Activated CD4-positive, alpha-beta T cell treated with anti-CD3 and anti-CD28 coated beads for 1 hour (primary cell): ENCODE measurements at regions not wholly inside any gene's neighbourhood (a gene's known extent, or its start where the extent isn't known, plus 50 kb on each side); places are given as distances from the start of the nearest gene placed in this dataset.

ENCODE experiments used
- DNase-seq: peaks from one replicate; pipeline ENCODE4 v3.0.0-alpha.2; 2020

- DNase-seq, result no peak
Measured at GRCh38 chr20:51121901-51122412, 99.0 kb upstream of the KCNG1 start.

DNA sequence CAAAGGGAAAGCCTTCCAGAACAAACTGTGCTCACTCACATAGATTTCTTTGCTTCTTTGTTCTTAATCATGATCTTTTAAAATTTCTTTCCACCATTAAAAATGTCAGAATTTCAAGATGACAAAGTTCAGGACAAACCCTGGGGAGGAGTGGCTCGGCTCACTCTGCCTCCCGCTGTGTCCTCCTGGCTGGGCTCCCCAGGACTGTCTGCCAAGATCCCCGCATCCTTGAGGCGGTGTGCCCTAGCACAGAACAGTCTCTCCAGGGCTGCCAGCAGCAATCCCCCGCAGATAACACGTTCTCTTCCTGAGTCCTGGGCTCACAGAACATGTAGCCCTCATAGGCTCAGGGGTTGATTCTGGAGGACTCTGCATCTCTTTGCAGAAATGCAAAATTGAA, 98.4 kb upstream of the KCNG1 start:
- no peak for DNase-seq

GRCh38 chr20:51120868-51121267, 98.0 kb upstream of the KCNG1 start:
- DNase-seq, result no peak

GRCh38 chr20:51120438-51120837, 97.5 kb upstream of the KCNG1 start:
- no peak for DNase-seq

DNA sequence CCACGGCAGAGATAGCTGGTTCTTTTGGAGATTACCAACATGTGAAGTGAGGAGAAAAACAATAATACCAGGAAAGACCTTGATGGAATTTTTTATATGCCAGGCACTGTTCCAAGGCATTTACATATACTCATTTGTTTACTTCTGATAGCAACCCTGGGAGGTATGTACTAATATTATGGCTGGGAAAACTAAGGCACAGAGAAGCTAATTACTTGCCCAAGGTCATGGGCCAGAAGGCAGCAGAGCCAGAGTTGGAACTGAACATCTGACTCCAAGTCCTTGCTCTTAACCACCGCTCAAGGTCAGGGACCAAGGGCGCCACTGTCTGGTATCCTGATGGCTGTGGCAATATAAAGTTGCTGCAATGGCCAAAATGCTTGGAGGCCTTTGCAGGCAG, 97.0 kb upstream of the KCNG1 start:
- no peak for DNase-seq

DNA sequence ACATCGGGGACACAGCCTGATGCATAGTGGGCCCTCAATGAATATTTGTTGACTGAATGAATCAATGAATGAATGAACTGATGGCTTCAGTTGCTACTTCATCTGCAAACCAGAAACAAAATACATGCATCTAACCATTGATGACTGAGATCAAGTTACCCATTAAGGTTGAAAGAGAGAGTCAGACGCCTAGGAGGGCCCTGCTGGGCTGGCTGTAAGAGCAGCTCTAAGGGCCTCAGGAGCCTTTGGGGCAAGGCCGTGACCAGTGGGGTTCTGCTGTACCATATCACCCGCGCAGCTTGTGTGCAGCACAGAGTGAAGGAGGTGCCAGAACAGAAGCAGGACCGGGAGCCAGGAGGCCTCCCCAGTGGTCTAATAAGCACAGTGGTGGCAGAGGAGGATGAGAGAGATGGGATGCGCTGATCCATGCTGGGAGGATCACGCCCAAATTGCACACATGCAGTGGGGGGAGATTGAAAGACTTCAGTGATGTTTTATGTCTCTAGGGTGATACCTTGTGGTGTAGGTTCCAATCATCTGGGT, 96.1 kb upstream of the KCNG1 start:
- no peak for DNase-seq

DNA sequence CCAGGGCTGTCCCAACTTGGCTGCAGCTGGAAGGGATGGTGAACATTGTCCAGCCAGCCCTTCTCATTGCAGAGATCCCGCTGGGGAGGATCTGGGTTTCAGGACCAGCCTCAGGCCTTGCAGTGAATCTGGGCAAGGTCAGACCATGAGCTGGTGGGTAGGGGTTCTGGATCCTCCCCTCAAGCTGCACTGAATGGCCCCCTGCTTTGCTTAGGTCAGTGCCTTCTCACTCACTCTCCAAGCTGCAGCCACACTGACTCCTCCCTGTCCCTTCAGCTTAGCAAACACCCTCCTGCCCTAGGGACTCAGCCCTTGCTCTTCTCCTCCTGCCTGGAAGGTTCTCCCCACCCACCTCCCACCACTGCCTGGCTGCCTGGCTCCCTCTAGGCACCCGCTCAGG, 95.3 kb upstream of the KCNG1 start:
- DNase-seq, result no peak

DNA sequence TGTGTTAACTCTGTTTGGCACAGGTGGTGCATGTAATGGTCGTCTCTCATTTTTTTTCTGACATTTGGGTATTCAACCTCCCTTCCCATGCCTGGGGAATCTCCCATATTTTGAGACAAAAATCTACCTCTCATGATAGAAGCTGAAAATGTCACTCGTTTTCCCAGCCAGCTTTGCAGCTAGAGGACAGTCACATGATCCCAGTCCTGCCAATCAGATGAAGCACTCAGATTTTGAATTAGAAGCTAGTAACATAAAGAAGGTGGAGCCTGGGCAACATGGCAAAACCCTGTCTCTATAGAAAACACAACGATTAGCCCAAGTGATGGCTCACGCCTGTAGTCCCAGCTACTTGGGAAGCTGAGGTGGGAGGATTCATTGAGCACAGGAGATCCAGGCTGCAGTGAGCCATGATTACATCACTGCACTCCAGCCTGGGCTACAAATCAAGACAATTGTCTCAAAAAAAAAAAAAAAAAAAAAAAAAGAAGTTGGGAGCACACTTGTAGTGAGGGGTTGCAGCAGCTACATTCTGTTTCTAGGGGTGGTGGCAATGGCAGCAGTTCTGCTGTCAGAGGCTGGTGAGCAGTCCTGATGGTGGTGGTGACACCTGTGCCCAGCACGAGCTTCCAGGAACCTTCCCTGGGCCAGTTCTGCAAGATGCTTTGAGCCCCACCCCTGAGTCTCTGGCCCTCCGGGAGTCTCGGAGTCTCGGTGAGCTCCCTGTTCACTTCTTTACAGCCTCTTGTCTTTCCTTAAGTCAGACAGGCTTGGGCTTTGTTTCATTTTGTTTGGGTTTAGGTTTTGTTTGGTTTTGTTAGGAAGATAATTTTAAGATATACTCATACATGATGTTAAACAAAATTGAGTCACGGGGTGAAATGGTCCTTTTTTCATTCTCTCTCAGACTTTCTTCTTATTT, 94.1 kb upstream of the KCNG1 start:
- DNase-seq, result no peak

- DNase-seq, result no peak
Measured at GRCh38 chr20:51111290-51111689, 88.4 kb upstream of the KCNG1 start.

- DNase-seq, result no peak
Measured at GRCh38 chr20:51108638-51109363, 85.9 kb upstream of the KCNG1 start.

- DNase-seq, result no peak
Measured at GRCh38 chr20:51106011-51106410, 83.1 kb upstream of the KCNG1 start.

- DNase-seq, result no peak
Measured at GRCh38 chr20:51104960-51105920, 82.3 kb upstream of the KCNG1 start.

DNA sequence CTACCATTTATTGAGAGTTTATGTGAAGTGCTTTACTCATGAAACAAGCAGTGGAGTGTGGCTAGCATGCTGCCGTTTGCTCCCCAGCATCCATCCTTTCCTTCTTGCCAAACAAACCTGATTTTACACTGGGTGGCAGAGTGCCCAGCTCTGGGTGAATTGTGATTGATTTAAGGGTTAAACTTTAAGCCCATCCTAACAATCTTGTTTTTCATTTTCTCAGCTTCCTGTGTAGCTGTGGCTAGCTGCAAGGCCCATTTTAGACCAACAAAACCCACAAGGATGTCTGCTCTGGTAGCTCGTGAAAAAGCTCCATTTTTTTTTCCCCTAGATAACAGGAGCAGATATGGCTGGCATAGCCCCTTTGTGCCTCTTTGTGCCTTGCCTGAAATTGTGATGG, 77.7 kb upstream of the KCNG1 start:
- DNase-seq, result no peak

DNA sequence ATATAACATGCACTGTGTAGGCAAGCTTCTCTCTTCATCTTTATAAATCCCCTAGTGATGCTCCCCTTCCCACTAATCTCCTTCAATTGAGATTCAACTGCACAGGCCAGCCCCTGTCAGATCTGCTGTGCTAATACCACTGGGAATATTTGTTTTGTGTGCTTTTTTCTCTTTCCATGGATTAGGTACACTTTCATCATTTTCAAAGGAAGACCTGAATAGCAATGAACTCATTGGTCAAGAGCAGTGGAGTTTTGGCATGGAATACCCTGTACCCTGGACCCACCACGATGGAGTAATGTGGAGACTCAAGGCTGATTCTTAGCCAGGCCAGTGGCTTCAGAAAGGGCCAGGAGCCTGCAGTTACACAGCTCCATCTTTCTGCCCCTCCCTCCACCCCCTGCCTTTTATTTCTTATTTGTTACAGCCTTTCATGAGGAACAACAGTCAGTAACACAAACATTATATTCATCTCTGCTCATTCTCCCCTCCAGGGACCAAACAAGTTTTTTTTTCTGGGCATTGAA, 75.4 kb upstream of the KCNG1 start:
- no peak for DNase-seq

DNA sequence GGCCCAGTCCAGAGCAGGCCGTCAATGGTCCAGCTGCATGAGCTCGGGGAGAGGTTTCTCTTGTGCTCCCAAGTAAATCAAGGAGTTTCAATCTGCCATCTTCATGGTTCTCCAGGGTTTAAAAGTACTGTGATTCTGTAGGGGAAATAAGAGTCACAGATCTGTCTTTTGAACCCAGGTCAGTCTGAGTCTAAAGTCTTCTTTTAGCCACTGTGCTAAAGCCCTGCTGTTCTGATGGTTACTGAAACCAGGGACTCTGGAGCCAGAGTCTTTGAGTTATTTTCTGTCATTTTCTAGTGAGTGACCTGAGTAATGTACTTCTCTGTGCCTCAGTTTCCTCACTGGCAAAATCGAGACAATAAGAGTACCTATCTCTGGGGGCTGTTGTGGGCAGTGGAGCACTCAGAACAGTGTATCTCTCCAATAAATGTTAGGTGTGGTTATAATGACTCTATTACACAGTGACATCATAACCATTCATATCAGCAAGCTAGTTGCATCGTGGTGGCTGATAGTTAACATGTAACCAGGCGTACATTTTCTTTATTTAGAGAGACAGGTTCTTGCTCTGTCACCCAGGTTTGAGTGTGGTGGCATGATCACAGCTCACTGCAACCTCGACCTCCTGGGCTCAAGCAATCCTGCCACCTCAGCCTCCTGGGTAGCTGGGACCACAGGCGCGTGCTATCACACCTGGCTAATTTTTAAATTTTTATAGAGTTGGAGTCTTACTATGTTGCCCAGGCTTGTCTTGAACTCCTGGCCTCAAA, 74.6 kb upstream of the KCNG1 start:
- no peak for DNase-seq

GRCh38 chr20:51096582-51097267, 73.8 kb upstream of the KCNG1 start:
- DNase-seq, result no peak

DNA sequence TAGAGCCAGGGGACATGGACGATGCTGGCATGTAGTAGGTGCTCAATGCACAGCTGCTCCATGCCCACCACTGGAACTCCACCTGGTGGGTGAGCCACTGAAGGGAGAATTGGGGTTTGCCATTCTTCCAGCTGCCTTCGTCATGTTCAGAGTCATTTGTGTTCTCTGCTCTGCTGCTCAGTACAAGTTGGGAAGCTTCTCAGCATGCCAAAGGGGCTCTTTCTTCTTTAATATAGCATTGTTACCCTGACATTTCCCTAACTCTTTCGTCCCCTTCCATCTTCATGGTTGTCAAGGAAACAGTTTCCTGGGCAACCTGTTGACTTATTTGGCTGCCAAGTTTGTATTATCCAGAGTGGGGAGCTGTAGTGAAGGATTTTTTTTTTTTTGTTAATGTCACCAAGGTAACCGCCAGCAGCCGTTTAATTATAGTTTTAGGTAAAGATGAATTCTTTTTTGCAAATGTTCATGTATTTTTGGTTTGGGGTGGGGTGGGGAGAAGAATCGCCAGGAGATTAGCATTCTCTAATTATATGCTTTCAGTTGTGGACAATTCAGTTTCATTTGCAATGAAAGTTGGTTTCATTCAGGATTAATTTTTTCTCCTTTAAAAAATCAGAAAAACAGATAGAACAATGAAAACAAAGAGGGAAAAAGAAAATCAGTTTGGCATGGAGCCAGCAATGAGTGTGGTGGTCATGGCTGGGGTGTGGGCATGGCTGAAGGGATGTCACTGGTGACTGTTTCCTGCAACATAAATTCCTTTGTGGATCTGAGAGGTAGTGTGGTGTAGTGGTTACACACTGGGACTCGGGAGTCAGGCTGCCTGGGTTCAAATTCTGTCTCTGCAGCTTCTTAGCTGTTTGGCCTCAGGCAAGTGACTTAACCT, 73.0 kb upstream of the KCNG1 start:
- no peak for DNase-seq

GRCh38 chr20:51094221-51094620, 71.3 kb upstream of the KCNG1 start:
- DNase-seq, result no peak

GRCh38 chr20:51093240-51093763, 70.4 kb upstream of the KCNG1 start:
- no peak for DNase-seq

DNA sequence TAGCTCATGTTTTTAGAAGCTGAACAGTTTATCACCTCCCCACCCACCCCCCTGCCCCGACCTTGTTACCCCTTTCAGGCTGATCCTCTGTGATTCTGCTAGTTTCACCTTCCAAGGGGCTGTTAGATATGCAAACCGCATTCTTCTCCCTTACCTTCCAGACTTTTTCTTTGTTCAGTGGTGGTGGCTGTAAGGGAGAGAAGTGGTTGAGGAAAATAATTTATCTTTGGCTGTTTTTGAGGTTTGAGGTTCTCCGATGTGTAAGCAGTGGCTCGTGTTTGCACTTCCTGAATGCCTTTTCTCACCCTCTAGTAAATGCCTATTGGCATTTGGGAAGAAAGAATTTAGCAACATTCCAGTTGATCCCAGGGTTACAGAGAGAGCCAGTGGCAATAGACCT, 69.4 kb upstream of the KCNG1 start:
- no peak for DNase-seq
